ENCODE measurements at regions not wholly inside any gene's neighbourhood (a gene's known extent, or its start where the extent isn't known, plus 50 kb on each side); places are given as distances from the start of the nearest gene placed in this dataset.

DNA sequence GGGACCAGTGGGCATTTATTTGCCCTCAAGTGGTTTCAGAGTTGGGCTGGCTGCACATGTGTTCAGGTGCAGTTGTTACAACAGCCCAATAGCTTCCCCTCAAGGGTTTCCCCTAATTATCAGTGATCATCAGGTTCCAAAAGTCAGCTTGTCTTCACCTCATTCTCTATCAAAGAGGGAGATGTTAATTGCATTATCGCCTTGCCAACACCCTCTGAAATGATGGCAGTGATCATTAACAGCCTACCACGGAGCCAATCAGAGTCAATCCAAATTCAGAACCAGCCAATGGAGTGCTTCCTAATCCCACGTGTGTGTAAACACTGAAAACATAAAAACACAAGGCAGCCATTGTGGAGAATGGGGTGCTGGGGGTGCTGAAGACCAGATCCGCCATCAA is 248.4 kb upstream of the ZNF507 start:
- Histone ChIP-seq H3K4me2 (ENCODE audit: low read length) (no peak overlapping the region), H3K79me2 (ENCODE audit: control insufficient read depth, low read length) (no peaks in the 10 kb centered on the region), H3F3A (ENCODE audit: control insufficient read depth, insufficient read depth) (no peaks in the 10 kb centered on the region), H4K20me1 (ENCODE audit: control insufficient read depth, insufficient read depth, low read depth, low read length) (no peaks in the 10 kb centered on the region), H3K9me3 (ENCODE audit: control insufficient read depth, insufficient read depth, low read length) (no peaks in the 10 kb centered on the region), H3K4me3 (ENCODE audit: low read length) (no peak overlapping the region), H3K27ac (ENCODE audit: low read depth, low read length) (no peak overlapping the region), H3K9me2 (replicated peaks; ENCODE audit: control insufficient read depth, low read length) (no peaks in the 10 kb centered on the region), H3K4me1 (ENCODE audit: control insufficient read depth, low read length) (no peaks in the 10 kb centered on the region), H3K27me3 (ENCODE audit: control insufficient read depth, low read length) (no peaks in the 10 kb centered on the region), H3K36me3 (ENCODE audit: control insufficient read depth, low read length) (no peaks in the 10 kb centered on the region)
- TF ChIP-seq, protein P1, sequence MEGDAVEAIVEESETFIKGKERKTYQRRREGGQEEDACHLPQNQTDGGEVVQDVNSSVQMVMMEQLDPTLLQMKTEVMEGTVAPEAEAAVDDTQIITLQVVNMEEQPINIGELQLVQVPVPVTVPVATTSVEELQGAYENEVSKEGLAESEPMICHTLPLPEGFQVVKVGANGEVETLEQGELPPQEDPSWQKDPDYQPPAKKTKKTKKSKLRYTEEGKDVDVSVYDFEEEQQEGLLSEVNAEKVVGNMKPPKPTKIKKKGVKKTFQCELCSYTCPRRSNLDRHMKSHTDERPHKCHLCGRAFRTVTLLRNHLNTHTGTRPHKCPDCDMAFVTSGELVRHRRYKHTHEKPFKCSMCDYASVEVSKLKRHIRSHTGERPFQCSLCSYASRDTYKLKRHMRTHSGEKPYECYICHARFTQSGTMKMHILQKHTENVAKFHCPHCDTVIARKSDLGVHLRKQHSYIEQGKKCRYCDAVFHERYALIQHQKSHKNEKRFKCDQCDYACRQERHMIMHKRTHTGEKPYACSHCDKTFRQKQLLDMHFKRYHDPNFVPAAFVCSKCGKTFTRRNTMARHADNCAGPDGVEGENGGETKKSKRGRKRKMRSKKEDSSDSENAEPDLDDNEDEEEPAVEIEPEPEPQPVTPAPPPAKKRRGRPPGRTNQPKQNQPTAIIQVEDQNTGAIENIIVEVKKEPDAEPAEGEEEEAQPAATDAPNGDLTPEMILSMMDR (IDR thresholded peaks at IDR 0.05; ENCODE audit: low read depth, low read length, poor library complexity, severe bottlenecking): no peak
- TF ChIP-seq EZH2phosphoT487 (IDR thresholded peaks at IDR 0.05; ENCODE audit: borderline replicate concordance, low read length): no peak

DNA sequence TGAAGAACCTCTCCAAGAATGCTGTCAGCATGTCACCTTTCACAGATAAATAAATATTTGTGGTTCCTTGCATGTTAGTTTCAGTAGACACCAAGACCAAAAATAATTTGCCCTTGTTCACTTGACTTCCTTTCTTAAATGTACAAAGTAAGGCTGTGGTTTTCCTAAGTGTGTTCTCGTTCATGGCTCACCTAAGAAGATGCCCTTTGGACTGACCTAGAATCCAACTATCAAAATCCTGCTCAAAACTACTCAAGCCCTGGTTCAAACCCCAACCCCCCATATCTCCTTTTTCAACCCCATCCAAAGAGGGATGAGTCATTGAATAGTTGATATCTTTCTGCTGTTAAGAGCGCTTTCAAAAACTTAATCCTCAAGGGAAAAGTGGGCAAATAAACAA is 247.8 kb upstream of the ZNF507 start:
- Histone ChIP-seq H3K4me2 (ENCODE audit: low read length) (no peak overlapping the region), H4K20me1 (ENCODE audit: control insufficient read depth, insufficient read depth, low read depth, low read length) (no peaks in the 10 kb centered on the region), H3K79me2 (ENCODE audit: control insufficient read depth, low read length) (no peaks in the 10 kb centered on the region), H3K36me3 (ENCODE audit: control insufficient read depth, low read length) (no peaks in the 10 kb centered on the region), H3K27me3 (ENCODE audit: control insufficient read depth, low read length) (no peaks in the 10 kb centered on the region), H3F3A (ENCODE audit: control insufficient read depth, insufficient read depth) (no peaks in the 10 kb centered on the region), H3K4me1 (ENCODE audit: control insufficient read depth, low read length) (no peaks in the 10 kb centered on the region), H3K9me2 (replicated peaks; ENCODE audit: control insufficient read depth, low read length) (no peaks in the 10 kb centered on the region), H3K9me3 (ENCODE audit: control insufficient read depth, insufficient read depth, low read length) (no peaks in the 10 kb centered on the region), H3K4me3 (ENCODE audit: low read length) (no peak overlapping the region), H3K27ac (ENCODE audit: low read depth, low read length) (no peak overlapping the region)
- TF ChIP-seq, protein P1 (IDR thresholded peaks at IDR 0.05; ENCODE audit: low read depth, low read length, poor library complexity, severe bottlenecking): no peak

DNA sequence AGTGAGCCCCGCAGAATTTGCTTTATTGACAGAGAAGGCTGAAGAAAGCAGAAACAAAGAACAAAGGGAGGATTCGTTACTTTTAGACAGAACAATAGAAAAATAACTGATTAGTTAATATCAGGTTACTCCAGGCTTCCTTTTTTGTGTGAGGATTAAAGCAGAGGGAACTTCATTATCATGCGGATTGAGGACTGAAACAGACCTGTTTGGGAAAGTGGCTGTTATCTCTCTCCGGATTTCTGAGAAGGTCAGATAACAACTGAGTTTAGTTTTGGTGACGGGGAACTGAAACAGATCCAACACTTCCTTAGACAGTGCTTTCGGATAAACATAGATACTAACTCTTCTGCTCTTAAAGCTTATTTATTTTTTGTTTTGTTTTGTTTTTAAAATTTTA is 246.4 kb upstream of the ZNF507 start:
- no peak overlapping the region for H3K27ac ChIP-seq (ENCODE audit: low read depth, low read length)
- H3K79me2 ChIP-seq (ENCODE audit: control insufficient read depth, low read length): no peaks in the 10 kb centered on the region
- no peaks in the 10 kb centered on the region for H3F3A ChIP-seq (ENCODE audit: control insufficient read depth, insufficient read depth)
- no peak overlapping the region for H3K4me3 ChIP-seq (ENCODE audit: low read length)
- no peaks in the 10 kb centered on the region for H4K20me1 ChIP-seq (ENCODE audit: control insufficient read depth, insufficient read depth, low read depth, low read length)
- no peaks in the 10 kb centered on the region for H3K4me1 ChIP-seq (ENCODE audit: control insufficient read depth, low read length)
- H3K9me3 ChIP-seq (ENCODE audit: control insufficient read depth, insufficient read depth, low read length): no peaks in the 10 kb centered on the region
- H3K27me3 ChIP-seq (ENCODE audit: control insufficient read depth, low read length): no peaks in the 10 kb centered on the region
- no peak for TF ChIP-seq EZH2phosphoT487 (IDR thresholded peaks at IDR 0.05; ENCODE audit: borderline replicate concordance, low read length)
- TF ChIP-seq, protein P1 (IDR thresholded peaks at IDR 0.05; ENCODE audit: low read depth, low read length, poor library complexity, severe bottlenecking): no peak
- no peaks in the 10 kb centered on the region for H3K9me2 ChIP-seq (replicated peaks; ENCODE audit: control insufficient read depth, low read length)
- H3K4me2 ChIP-seq (ENCODE audit: low read length): no peak overlapping the region
- no peaks in the 10 kb centered on the region for H3K36me3 ChIP-seq (ENCODE audit: control insufficient read depth, low read length)

DNA sequence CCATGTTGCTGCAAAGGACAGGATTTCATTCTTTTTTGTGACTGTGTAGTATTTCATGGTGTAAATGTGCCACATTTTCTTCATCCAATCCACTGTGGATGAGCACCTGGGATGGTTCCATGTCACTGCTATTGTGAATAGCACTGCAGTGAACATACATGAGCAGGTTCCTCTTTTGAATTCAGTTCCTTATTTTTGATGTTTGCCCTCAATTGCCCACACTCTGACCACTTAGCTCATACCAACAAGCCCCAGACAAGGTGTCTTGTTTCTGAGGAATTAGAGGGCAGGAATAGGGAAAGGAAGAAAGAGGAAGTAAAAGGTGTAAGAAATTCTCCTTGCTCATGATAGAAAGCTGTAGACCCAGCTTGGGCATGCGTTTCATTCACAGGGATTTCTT is 244.2 kb upstream of the ZNF507 start:
- Histone ChIP-seq H3K4me3 (ENCODE audit: low read length) (no peak overlapping the region), H3K36me3 (ENCODE audit: control insufficient read depth, low read length) (no peaks in the 10 kb centered on the region), H3K27me3 (ENCODE audit: control insufficient read depth, low read length) (no peaks in the 10 kb centered on the region), H3K9me3 (ENCODE audit: control insufficient read depth, insufficient read depth, low read length) (no peaks in the 10 kb centered on the region), H3K4me1 (ENCODE audit: control insufficient read depth, low read length) (no peaks in the 10 kb centered on the region), H3K27ac (ENCODE audit: low read depth, low read length) (no peak overlapping the region), H3K4me2 (ENCODE audit: low read length) (no peak overlapping the region), H3K9me2 (replicated peaks; ENCODE audit: control insufficient read depth, low read length) (no peaks in the 10 kb centered on the region), H3K79me2 (ENCODE audit: control insufficient read depth, low read length) (no peaks in the 10 kb centered on the region), H4K20me1 (ENCODE audit: control insufficient read depth, insufficient read depth, low read depth, low read length) (no peaks in the 10 kb centered on the region), H3F3A (ENCODE audit: control insufficient read depth, insufficient read depth) (no peaks in the 10 kb centered on the region)
- TF ChIP-seq, protein P1 (IDR thresholded peaks at IDR 0.05; ENCODE audit: low read depth, low read length, poor library complexity, severe bottlenecking): no peak
- TF ChIP-seq EZH2phosphoT487 (IDR thresholded peaks at IDR 0.05; ENCODE audit: borderline replicate concordance, low read length): no peak
